GM10266 (cell line): ENCODE measurements at regions not wholly inside any gene's neighbourhood (a gene's known extent, or its start where the extent isn't known, plus 50 kb on each side); places are given as distances from the start of the nearest gene placed in this dataset.

Source experiments
- DNase-seq: peaks from one replicate; pipeline ENCODE4 v3.0.0; 2012; ENCODE audit errors: extremely low spot score
- TF ChIP-seq, protein P1 (sequence below): IDR thresholded peaks from 2 replicates; pipeline ENCODE4 v1.5.1; 2012; ENCODE audit warnings: mild to moderate bottlenecking, low read depth; ENCODE audit not compliant: control insufficient read depth, insufficient read depth; ENCODE audit errors: missing control alignments

- DNase-seq, result no peak
- TF ChIP-seq, protein P1, sequence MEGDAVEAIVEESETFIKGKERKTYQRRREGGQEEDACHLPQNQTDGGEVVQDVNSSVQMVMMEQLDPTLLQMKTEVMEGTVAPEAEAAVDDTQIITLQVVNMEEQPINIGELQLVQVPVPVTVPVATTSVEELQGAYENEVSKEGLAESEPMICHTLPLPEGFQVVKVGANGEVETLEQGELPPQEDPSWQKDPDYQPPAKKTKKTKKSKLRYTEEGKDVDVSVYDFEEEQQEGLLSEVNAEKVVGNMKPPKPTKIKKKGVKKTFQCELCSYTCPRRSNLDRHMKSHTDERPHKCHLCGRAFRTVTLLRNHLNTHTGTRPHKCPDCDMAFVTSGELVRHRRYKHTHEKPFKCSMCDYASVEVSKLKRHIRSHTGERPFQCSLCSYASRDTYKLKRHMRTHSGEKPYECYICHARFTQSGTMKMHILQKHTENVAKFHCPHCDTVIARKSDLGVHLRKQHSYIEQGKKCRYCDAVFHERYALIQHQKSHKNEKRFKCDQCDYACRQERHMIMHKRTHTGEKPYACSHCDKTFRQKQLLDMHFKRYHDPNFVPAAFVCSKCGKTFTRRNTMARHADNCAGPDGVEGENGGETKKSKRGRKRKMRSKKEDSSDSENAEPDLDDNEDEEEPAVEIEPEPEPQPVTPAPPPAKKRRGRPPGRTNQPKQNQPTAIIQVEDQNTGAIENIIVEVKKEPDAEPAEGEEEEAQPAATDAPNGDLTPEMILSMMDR, result no peak
These were observed 71.9 kb upstream of the SPDL1 start for GRCh38 chr5:169511708-169512107.

DNA sequence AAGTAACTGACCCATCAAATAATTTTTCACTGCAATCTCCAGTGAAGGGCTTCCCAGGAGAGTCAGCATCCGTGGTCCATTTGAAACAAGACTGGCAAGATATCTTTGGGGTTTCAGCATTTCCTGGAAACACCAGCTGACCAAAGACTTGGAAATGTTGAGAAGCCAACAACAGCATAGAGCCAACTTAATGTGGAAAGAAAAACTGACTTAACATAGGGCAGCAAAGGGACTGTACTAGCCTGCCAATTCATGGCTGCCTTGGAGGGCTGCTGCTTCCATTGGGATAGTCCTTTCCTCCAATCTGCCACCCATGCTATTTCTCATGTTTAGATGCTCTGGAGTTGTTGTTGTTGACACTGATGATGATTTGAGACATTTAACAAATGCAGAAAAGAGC, 76.5 kb upstream of the SPDL1 start:
- TF ChIP-seq, protein P1, result no peak
- no peak for DNase-seq

GRCh38 chr5:169503886-169504285, 79.7 kb upstream of the SPDL1 start:
- DNase-seq, result no peak
- TF ChIP-seq, protein P1, result no peak

- TF ChIP-seq, protein P1, result no peak
- no peak for DNase-seq
These were observed 83.5 kb upstream of the SPDL1 start for GRCh38 chr5:169499990-169500505.

GRCh38 chr5:169496878-169497277, 86.7 kb upstream of the SPDL1 start:
- no peak for DNase-seq
- TF ChIP-seq, protein P1, result no peak

- TF ChIP-seq, protein P1, result no peak
These were observed 88.5 kb upstream of the SPDL1 start for GRCh38 chr5:169494941-169495548.

GRCh38 chr5:169494383-169494935, 89.1 kb upstream of the SPDL1 start:
- DNase-seq, result no peak
- TF ChIP-seq, protein P1, result no peak

More at GRCh38 chr5:169494941-169495548, 88.5 kb upstream of the SPDL1 start:
- DNase-seq, result no peak
